ENCODE measurements at regions not wholly inside any gene's neighbourhood (a gene's known extent, or its start where the extent isn't known, plus 50 kb on each side); places are given as distances from the start of the nearest gene placed in this dataset.

- TF ChIP-seq CTCF (IDR thresholded peaks at IDR 0.05; ENCODE audit: low read depth, low read length) (no peak), POLR2A (IDR thresholded peaks at IDR 0.05; ENCODE audit: extremely low read depth, insufficient read length) (no peak)
Observed at GRCh38 chr9:26500471-26500870, 392.1 kb downstream of the CAAP1 start.
